RWPE1 (cell line): ENCODE measurements at regions not wholly inside any gene's neighbourhood (a gene's known extent, or its start where the extent isn't known, plus 50 kb on each side); places are given as distances from the start of the nearest gene placed in this dataset.

Experiments
- CTCF ChIA-PET: fragments of 350-600 bp; sonication (Branson Sonifier 250); formaldehyde crosslinking; extraction: SDS; loops from one replicate; lab custom pipeline; 2021; lab: Yijun Ruan, JAX
- POLR2A ChIA-PET: fragments of 400-600 bp; formaldehyde crosslinking; extraction: SDS; loops from one replicate; lab custom pipeline; 2020; ENCODE audit warnings: antibody characterized with exemption; ENCODE audit not compliant: low non-redundant PET; lab: Yijun Ruan, JAX
- DNase-seq: peaks from one replicate; pipeline ENCODE4 v3.0.0; 2012; ENCODE audit warnings: low spot score
- H3K27ac ChIP-seq: fragments of 450-650 bp; 2 replicates; pipeline ENCODE4 v1.5.1; 2017
- TF ChIP-seq, protein P1 (sequence below): fragments of 450-650 bp; conservative IDR thresholded peaks from 2 replicates; pipeline ENCODE4 v1.5.1; 2017; ENCODE audit warnings: low read depth, mild to moderate bottlenecking

DNA sequence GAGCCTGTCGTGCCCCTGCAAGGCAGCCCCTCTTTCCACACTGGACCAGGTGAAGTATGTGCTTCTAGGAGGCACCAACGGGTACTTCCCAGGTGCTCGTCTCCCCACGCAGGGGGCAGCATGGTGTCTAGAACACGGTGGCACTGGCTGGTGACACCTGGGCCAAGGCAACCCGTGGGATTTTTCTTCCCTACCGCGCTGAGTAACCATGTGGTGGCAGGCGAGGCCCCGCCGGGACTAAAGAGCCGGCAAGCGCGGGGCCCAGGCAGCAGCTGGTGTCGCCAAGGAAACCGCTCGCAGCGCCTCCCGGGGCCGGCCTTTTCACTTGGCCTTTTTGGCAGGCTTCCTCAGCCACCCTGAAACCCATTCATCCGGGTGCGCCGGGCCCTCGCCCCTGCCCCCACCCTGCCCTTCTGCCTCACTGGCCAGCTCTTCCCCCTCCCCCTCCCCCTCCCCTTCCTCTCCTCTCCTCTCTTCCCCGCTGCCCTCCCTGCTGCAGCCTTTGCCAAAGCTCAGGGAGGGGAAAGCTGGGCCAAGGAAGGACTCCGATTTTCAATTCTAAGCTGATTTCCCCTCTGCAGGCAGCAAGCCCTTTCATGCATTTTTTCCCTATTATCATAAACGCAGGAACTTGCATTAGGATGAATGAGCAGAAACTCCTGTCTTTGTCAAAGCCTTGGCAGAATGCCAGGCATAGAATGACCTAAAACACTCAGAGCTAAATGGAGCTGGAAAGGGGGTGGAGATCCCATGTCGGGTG is 81.2 kb downstream of the IRF2BPL start:
- ChIA-PET CTCF (interaction anchor here (0.6 to 2.5 kb wide), 9 partner anchors 9 to 130 kb away, joined by 3 to 10 read pairs (median 5); no protein-coding TSS in a partner anchor), POLR2A (no interaction called here)
- peak overlapping the region; percentile 100 for H3K27ac ChIP-seq

DNA sequence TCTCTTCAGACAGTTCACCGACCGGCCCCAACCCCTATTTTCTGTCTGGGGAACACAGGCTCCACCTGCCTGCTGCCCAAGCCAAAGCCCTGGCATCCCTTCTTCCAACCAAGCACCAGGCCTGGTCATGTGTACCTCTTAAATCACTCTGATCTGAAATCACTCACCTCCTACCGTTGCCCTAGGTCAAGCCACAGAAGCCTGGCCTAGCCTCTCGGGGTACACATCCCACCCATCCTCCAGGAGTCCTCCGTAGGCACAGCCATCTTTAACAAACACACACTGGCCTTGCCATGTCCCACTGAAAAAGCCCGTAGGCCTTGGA is 81.8 kb downstream of the IRF2BPL start:
- POLR2A ChIA-PET = no interaction called here

More for the DNA sequence above, 81.2 kb downstream of the IRF2BPL start:
- TF ChIP-seq, protein P1, sequence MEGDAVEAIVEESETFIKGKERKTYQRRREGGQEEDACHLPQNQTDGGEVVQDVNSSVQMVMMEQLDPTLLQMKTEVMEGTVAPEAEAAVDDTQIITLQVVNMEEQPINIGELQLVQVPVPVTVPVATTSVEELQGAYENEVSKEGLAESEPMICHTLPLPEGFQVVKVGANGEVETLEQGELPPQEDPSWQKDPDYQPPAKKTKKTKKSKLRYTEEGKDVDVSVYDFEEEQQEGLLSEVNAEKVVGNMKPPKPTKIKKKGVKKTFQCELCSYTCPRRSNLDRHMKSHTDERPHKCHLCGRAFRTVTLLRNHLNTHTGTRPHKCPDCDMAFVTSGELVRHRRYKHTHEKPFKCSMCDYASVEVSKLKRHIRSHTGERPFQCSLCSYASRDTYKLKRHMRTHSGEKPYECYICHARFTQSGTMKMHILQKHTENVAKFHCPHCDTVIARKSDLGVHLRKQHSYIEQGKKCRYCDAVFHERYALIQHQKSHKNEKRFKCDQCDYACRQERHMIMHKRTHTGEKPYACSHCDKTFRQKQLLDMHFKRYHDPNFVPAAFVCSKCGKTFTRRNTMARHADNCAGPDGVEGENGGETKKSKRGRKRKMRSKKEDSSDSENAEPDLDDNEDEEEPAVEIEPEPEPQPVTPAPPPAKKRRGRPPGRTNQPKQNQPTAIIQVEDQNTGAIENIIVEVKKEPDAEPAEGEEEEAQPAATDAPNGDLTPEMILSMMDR = peak; percentile 71
- peak; percentile 81 for DNase-seq

DNA sequence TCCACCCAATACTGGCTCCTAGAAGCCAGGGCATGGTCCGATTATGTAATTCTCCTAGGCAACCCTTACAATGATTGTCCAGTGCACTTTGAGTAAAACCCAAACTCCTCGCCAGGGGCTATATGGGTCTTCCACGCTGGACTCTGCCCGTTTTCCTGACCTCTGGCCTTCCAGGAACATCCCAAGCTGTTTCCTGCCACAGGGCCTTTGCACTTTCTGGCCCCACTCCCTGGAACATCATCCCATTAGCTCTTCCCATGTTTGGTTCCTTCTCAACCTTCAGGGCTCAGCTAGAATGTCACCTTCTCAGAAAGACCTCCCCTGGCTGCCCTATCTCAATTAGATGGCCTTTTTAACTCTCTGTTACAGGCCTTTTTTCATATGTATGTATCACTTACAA is 85.4 kb downstream of the IRF2BPL start:
- no peak for DNase-seq

More for the DNA sequence above, 81.8 kb downstream of the IRF2BPL start:
- TF ChIP-seq, protein P1 = no peak
- peak overlapping the region; percentile 100 for H3K27ac ChIP-seq
- DNase-seq = no peak
- CTCF ChIA-PET = interaction anchor here (1.2 to 2.5 kb wide), 3 partner anchors 33 to 124 kb away, joined by 3 to 10 read pairs (median 8); no protein-coding TSS in a partner anchor

DNA sequence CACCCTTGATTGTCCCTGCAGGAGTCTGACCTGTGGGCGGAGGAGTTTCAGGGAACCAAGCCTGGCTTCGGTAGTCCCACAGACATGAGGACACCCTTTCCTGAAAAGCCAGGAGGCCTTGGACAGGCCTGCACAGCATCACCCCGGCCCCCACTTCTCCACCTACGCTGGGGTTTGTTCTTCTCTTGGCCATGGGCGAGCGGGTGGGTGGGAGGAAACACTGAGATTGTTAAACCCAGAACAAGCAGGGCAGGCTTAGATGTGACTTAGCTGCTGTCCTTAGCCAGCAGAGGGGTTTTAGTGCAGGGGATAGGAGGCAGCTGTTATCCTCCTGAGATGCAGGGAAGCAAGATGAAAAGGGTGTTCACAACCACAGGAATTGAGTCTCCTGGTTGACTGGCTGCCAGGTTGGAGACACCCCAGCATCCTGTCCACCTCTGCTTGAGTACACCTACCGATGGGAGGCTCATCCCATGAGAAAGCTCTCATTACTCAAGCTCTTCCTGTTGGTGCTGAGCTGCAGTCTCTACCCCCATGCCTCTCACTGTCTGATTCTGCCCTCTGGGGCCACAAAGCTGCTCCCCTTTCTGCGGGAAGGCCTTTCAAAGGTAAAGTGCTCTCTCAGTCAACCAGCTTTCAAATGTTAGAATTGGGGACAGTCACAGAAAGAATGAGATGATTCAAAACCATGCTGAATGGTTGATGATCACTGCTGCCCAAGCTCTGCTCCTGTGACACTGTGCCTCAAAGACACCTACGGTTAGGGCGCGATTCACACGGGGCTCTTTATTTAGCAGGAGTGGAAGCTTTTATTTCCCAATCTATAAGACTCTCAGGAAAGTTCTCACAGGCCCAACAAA is 86.3 kb downstream of the IRF2BPL start:
- ChIA-PET POLR2A (no interaction called here), CTCF (interaction anchor here (0.9 to 1.1 kb wide), 3 partner anchors 126 to 134 kb away, joined by 3 read pairs; no protein-coding TSS in a partner anchor)
- TF ChIP-seq, protein P1 = no peak
- DNase-seq = no peak
- H3K27ac ChIP-seq = peak overlapping the region; percentile 1; the same call in 1 of the 2 replicates

More for the DNA sequence above, 85.4 kb downstream of the IRF2BPL start:
- ChIA-PET POLR2A (interaction anchor here (0.5 kb wide), 1 partner anchor 118 kb away, joined by 4 read pairs; no protein-coding TSS in a partner anchor), CTCF (interaction anchor here (0.9 to 1.1 kb wide), 3 partner anchors 25 to 133 kb away, joined by 3 read pairs; no protein-coding TSS in a partner anchor)
- no peak overlapping the region for H3K27ac ChIP-seq
- TF ChIP-seq, protein P1 = no peak

DNA sequence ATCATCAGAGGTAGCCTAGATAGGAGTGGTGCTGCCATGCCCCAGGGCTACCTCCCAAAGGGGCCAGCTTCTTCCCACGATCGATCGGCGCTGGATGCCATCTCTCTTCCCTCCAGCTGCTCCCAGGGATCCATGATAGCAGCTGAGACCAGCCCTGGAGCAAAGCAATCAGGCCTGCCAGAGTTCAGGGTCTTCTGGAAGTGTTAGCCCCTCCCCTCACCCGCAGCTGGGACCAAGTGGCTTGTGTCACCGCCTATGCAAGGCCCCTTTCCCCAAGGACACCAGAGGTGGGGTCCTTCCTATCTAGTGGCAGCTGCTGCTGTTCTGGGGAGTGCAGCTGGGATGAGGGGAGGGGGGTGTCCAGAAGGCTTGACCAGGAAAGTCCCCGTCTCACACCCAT is 87.0 kb downstream of the IRF2BPL start:
- TF ChIP-seq, protein P1 = no peak
- ChIA-PET CTCF (interaction anchor here (0.9 kb wide), 1 partner anchor 127 kb away, joined by 3 read pairs; no protein-coding TSS in a partner anchor), POLR2A (no interaction called here)
- no peak for DNase-seq
- H3K27ac ChIP-seq = peak overlapping the region; percentile 1; the same call in 1 of the 2 replicates
